ENCODE measurements at regions not wholly inside any gene's neighbourhood (a gene's known extent, or its start where the extent isn't known, plus 50 kb on each side); places are given as distances from the start of the nearest gene placed in this dataset.

- TF ChIP-seq POLR2A (IDR thresholded peaks at IDR 0.05) (no peak), CTCF (IDR thresholded peaks at IDR 0.05) (no peak)
Measured at GRCh38 chr4:147287588-147287890, 193.4 kb upstream of the EDNRA start.
